Endothelial cell of umbilical vein (primary cell): ENCODE measurements at regions not wholly inside any gene's neighbourhood (a gene's known extent, or its start where the extent isn't known, plus 50 kb on each side); places are given as distances from the start of the nearest gene placed in this dataset.

ENCODE experiments used
- BruUV-seq: library from RNA; stranded (reverse); fragments of 400-500 nt; replicated peaks from 2 replicates; lab custom pipeline; 2021; lab: Mats Ljungman, UMichigan
- CTCF ChIA-PET: fragments of 300-600, 350-600 bp; sonication (Branson Sonifier 250); formaldehyde crosslinking; loops from one replicate; lab custom pipeline; 2021; ENCODE audit warnings: antibody characterized with exemption, inconsistent platforms; lab: Charles Lee
- POLR2A ChIA-PET: fragments of 300-600, 350-600 bp; sonication (Branson Sonifier 250); formaldehyde crosslinking; loops from one replicate; lab custom pipeline; 2021; ENCODE audit warnings: antibody characterized with exemption, inconsistent platforms; lab: Charles Lee
- DNase-seq: peaks from one replicate; pipeline ENCODE4 v3.0.0-alpha.2; 2011; ENCODE audit warnings: low read depth, low spot score
- FAIRE-seq: peaks from 2 replicates; lab custom pipeline; 2011; peaks lifted over from hg19 to GRCh38; lab: Jason Lieb, UNC
- H2AFZ ChIP-seq: 2 replicates; pipeline ENCODE4 v1.6.0; 2012; ENCODE audit warnings: low read depth, low read length, control low read depth, inconsistent platforms
- H3K27ac ChIP-seq: 2 replicates; pipeline ENCODE4 v1.5.1; 2011; ENCODE audit warnings: low read depth, mild to moderate bottlenecking, control low read depth, low read length, moderate library complexity; ENCODE audit not compliant: insufficient read depth
- H3K27me3 ChIP-seq, 2 experiments: 2 replicates each; pipeline versions ENCODE4 v1.6.0 to v1.6.1; 2011; ENCODE audit warnings: low read length in 2 of 2, mixed read lengths in 1 of 2; ENCODE audit not compliant: control insufficient read depth in 2 of 2, insufficient read depth in 2 of 2
- H3K36me3 ChIP-seq, 2 experiments: 2 replicates in 1 of 2; 3 replicates in 1 of 2; pipeline ENCODE4 v1.5.1; 2011; ENCODE audit warnings: low read length in 2 of 2, mild to moderate bottlenecking in 1 of 2, moderate library complexity in 1 of 2; ENCODE audit not compliant: control insufficient read depth in 2 of 2, insufficient read depth in 2 of 2; ENCODE audit errors: extremely low read depth in 1 of 2
- H3K4me1 ChIP-seq: 3 replicates; pipeline ENCODE4 v1.5.1; 2011; ENCODE audit warnings: mild to moderate bottlenecking, low read length; ENCODE audit not compliant: control insufficient read depth, insufficient read depth; ENCODE audit errors: extremely low read depth
- H3K4me2 ChIP-seq: 2 replicates; pipeline ENCODE4 v1.6.1; 2011; ENCODE audit warnings: low read length, control low read depth, mixed read lengths; ENCODE audit not compliant: insufficient read depth
- H3K4me3 ChIP-seq, 3 experiments: fragments of 200-600 bp in 1 of 3; sonication (generic), shearing (Covaris generic) in 1 of 3; replicated peaks in 1 of 3; 2 replicates each; pipeline ENCODE4 v1.5.1; 2011 to 2016; ENCODE audit warnings: control low read depth in 3 of 3, low read length in 3 of 3, mild to moderate bottlenecking in 2 of 3, inconsistent platforms in 1 of 3, low read depth in 1 of 3, moderate library complexity in 1 of 3; ENCODE audit not compliant: insufficient read depth in 1 of 3
- H3K79me2 ChIP-seq: 2 replicates; pipeline ENCODE4 v1.6.0; 2012; ENCODE audit warnings: low read length, inconsistent platforms; ENCODE audit not compliant: control insufficient read depth, insufficient read depth
- H3K9ac ChIP-seq: replicated peaks from 2 replicates; pipeline ENCODE3; 2011; ENCODE audit warnings: low read length, control low read depth; ENCODE audit not compliant: insufficient read depth; ENCODE audit errors: extremely low read depth
- H3K9me1 ChIP-seq: replicated peaks from 3 replicates; pipeline ENCODE4 v1.6.0; 2011; ENCODE audit warnings: mild to moderate bottlenecking, low read length; ENCODE audit not compliant: control insufficient read depth, insufficient read depth; ENCODE audit errors: extremely low read depth
- H3K9me3 ChIP-seq: replicated peaks from 2 replicates; pipeline ENCODE4 v1.5.1; 2012; ENCODE audit warnings: low read length, inconsistent platforms; ENCODE audit not compliant: control insufficient read depth, insufficient read depth
- H4K20me1 ChIP-seq: replicated peaks from 2 replicates; pipeline ENCODE3; 2011; ENCODE audit warnings: mild to moderate bottlenecking, low read length; ENCODE audit not compliant: control insufficient read depth, insufficient read depth; ENCODE audit errors: extremely low read depth
- CTCF ChIP-seq, 2 donors: IDR thresholded peaks; 1 replicate in 1 of 2; 2 replicates in 1 of 2; pipeline ENCODE4 v1.5.1; 2011; ENCODE audit warnings: low read length in 2 of 2, mild to moderate bottlenecking in 2 of 2, moderate library complexity in 2 of 2, control low read depth in 1 of 2, inconsistent platforms in 1 of 2, low read depth in 1 of 2; ENCODE audit not compliant: insufficient read depth in 1 of 2; ENCODE audit errors: extremely low read depth in 1 of 2
- EZH2 ChIP-seq: IDR thresholded peaks from 2 replicates; pipeline ENCODE4 v1.6.1; 2012; ENCODE audit warnings: borderline replicate concordance, low read depth, mild to moderate bottlenecking, moderate library complexity, low read length, inconsistent platforms; ENCODE audit not compliant: severe bottlenecking
- FOS ChIP-seq: IDR thresholded peaks from 2 replicates; pipeline ENCODE4 v1.6.1; 2011; ENCODE audit warnings: mild to moderate bottlenecking, low read length, moderate library complexity, borderline replicate concordance; ENCODE audit not compliant: insufficient read depth
- GATA2 ChIP-seq: IDR thresholded peaks from 2 replicates; pipeline ENCODE4 v1.7.0; 2011; ENCODE audit warnings: low read depth, mild to moderate bottlenecking, moderate library complexity, mixed read lengths, low read length; ENCODE audit not compliant: insufficient read length, insufficient read depth
- JUN ChIP-seq: IDR thresholded peaks from 2 replicates; pipeline ENCODE4 v1.6.1; 2011; ENCODE audit warnings: borderline replicate concordance, low read depth; ENCODE audit not compliant: insufficient read length, insufficient read depth
- MAX ChIP-seq: IDR thresholded peaks from 2 replicates; pipeline ENCODE4 v1.6.1; 2011; ENCODE audit not compliant: insufficient read depth, insufficient read length
- MYC ChIP-seq: IDR thresholded peaks from one replicate; pipeline ENCODE4 v1.6.1; 2011; ENCODE audit warnings: mild to moderate bottlenecking, low read depth, low read length
- POLR2A ChIP-seq: IDR thresholded peaks from 2 replicates; pipeline ENCODE4 v1.6.1; 2012; ENCODE audit warnings: low read depth, mild to moderate bottlenecking, control low read depth, low read length
- POLR2AphosphoS5 ChIP-seq: IDR thresholded peaks from 2 replicates; pipeline ENCODE4 v1.6.1; 2012; ENCODE audit warnings: low read depth, mild to moderate bottlenecking, control low read depth, low read length, moderate library complexity; ENCODE audit not compliant: insufficient read depth
- dilution Hi-C: fragments of 300-500 bp; cut with MboI; formaldehyde crosslinking; loops from one replicate; pipeline ENCODE4 v1.15.0; 2019; ENCODE audit warnings: low sequenced_read_pairs; ENCODE audit not compliant: extremely low pct_ligation_motif_present
- intact Hi-C: fragments of 100-400 bp; cut with micrococcal nuclease; formaldehyde crosslinking; loops from one replicate; pipeline ENCODE4 v1.10.0; 2022

- no peak overlapping the region for H3K4me3 ChIP-seq
- H3K79me2 ChIP-seq = no peaks in the 10 kb centered on the region
- DNase-seq = no peak
- ChIA-PET CTCF (no interaction called here), POLR2A (no interaction called here)
- H2AFZ ChIP-seq = no peak overlapping the region
- H4K20me1 ChIP-seq = no peaks in the 10 kb centered on the region
- FAIRE-seq = no peak
- no peaks in the 10 kb centered on the region for H3K9me1 ChIP-seq
- H3K27me3 ChIP-seq = no peaks in the 10 kb centered on the region
- H3K4me1 ChIP-seq = no peaks in the 10 kb centered on the region
- no peaks in the 10 kb centered on the region for H3K9me3 ChIP-seq
- no TSS peak for BruUV-seq
- intact Hi-C loops (no loop called here), dilution Hi-C loops (no loop called here)
- H3K4me2 ChIP-seq = no peak overlapping the region
- TF ChIP-seq GATA2 (no peak), CTCF (IDR thresholded peaks at IDR 0.05; ENCODE audit: extremely low read depth in 1 of 2, insufficient read depth in 1 of 2, low read depth in 1 of 2, low read length in 2 of 2) (no peak), MYC (no peak), POLR2A (no peak), JUN (no peak), MAX (no peak), POLR2AphosphoS5 (no peak), FOS (no peak), EZH2 (no peak)
- no peaks in the 10 kb centered on the region for H3K36me3 ChIP-seq
- no peak overlapping the region for H3K9ac ChIP-seq
- H3K27ac ChIP-seq = no peak overlapping the region
Measured at GRCh38 chr4:15354371-15355297, 73.2 kb upstream of the C1QTNF7 start.
